Thoracic aorta (tissue), 2 donors: ENCODE measurements at regions not wholly inside any gene's neighbourhood (a gene's known extent, or its start where the extent isn't known, plus 50 kb on each side); places are given as distances from the start of the nearest gene placed in this dataset.
"Not testable (repeated sequence)": the region's sequence is repeated elsewhere in the genome, so short reads cannot be mapped to it uniquely, and the experiment has no call there.

Experiments used
- ATAC-seq: fragments of 150-250 bp; one replicate; pipeline ENCODE4 v1.8.0; 2017; ENCODE audit warnings: low read depth; ENCODE audit not compliant: insufficient number of reproducible peaks, low FRiP score
- DNase-seq: peaks from one replicate; pipeline ENCODE4 v3.0.0-alpha.2; 2020; ENCODE audit warnings: low spot score
- H3K27ac ChIP-seq, 2 donors: fragments of 200-600 bp; sonication (generic); 1 replicate in 1 of 2; 2 replicates in 1 of 2; pipeline ENCODE4 v1.5.1; 2016; ENCODE audit warnings: mild to moderate bottlenecking in 2 of 2, moderate library complexity in 2 of 2
- H3K27me3 ChIP-seq: fragments of 200-600 bp; sonication (generic); replicated peaks from 2 replicates; pipeline ENCODE4 v1.6.0; 2016; ENCODE audit warnings: mild to moderate bottlenecking; ENCODE audit not compliant: insufficient read depth
- H3K36me3 ChIP-seq: fragments of 200-600 bp; sonication (generic); one replicate; pipeline ENCODE4 v1.5.1; 2016
- H3K4me1 ChIP-seq, 2 donors: fragments of 200-600 bp; sonication (generic); 1 replicate in 1 of 2; 2 replicates in 1 of 2; pipeline versions ENCODE4 v1.5.1 to v1.6.0; 2016; ENCODE audit warnings: low read depth in 2 of 2, mild to moderate bottlenecking in 1 of 2; ENCODE audit not compliant: control insufficient read depth in 1 of 2
- H3K4me3 ChIP-seq: fragments of 200-600 bp; sonication (generic); 2 replicates; pipeline ENCODE4 v1.5.1; 2016; ENCODE audit warnings: mild to moderate bottlenecking
- H3K9me3 ChIP-seq: fragments of 200-600 bp; sonication (generic); 2 replicates; pipeline ENCODE4 v1.5.1; 2016
- CTCF ChIP-seq: fragments of 200-600 bp; sonication (generic); IDR thresholded peaks from one replicate; pipeline ENCODE4 v1.5.1; 2019; ENCODE audit warnings: antibody characterized with exemption

GRCh38 chr11:134992981-134993380 is 580.9 kb upstream of the B3GAT1 start:
- Histone ChIP-seq H3K36me3 (no peaks in the 10 kb centered on the region), H3K27ac (no peak overlapping the region), H3K4me3 (no peak overlapping the region), H3K27me3 (no peaks in the 10 kb centered on the region), H3K9me3 (no peaks in the 10 kb centered on the region), H3K4me1 (no peaks in the 10 kb centered on the region)
- DNase-seq: no peak
- ATAC-seq: no peak
- no peak for TF ChIP-seq CTCF

DNA sequence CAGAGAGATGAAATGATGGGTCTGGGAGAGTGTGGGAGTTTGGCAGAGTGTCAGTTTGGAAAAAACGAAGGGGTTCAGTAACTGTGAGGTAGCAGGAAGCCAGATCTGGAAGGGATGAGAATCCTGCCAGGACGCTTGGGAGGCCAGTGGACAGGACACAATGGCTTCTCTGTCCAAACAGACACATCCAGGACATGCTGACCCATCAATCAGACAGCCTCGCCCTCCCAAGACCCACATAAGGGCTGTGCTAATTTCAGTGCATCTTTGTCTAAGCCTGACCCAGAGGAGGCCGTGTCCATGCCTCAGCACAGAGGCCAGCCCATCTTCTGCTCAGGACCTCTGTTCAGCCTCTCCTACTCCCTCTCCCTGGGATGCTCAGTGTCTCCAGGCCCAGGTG is 576.5 kb upstream of the B3GAT1 start:
- Histone ChIP-seq H3K9me3 (no peaks in the 10 kb centered on the region), H3K36me3 (no peaks in the 10 kb centered on the region), H3K27me3 (no peaks in the 10 kb centered on the region), H3K4me1 (no peaks in the 10 kb centered on the region), H3K4me3 (no peak overlapping the region), H3K27ac (no peak overlapping the region)
- TF ChIP-seq CTCF: no peak
- DNase-seq (no peak), ATAC-seq (no peak)

- DNase-seq: no peak
- no peaks in the 10 kb centered on the region for H3K36me3 ChIP-seq
- ATAC-seq: no peak
- H3K4me3 ChIP-seq: no peak overlapping the region
- no peaks in the 10 kb centered on the region for H3K27me3 ChIP-seq
- no peak overlapping the region for H3K27ac ChIP-seq
- no peak for TF ChIP-seq CTCF
- H3K4me1 ChIP-seq: no peaks in the 10 kb centered on the region
- no peaks in the 10 kb centered on the region for H3K9me3 ChIP-seq
Observed at GRCh38 chr11:134987822-134988221, 575.8 kb upstream of the B3GAT1 start.

DNA sequence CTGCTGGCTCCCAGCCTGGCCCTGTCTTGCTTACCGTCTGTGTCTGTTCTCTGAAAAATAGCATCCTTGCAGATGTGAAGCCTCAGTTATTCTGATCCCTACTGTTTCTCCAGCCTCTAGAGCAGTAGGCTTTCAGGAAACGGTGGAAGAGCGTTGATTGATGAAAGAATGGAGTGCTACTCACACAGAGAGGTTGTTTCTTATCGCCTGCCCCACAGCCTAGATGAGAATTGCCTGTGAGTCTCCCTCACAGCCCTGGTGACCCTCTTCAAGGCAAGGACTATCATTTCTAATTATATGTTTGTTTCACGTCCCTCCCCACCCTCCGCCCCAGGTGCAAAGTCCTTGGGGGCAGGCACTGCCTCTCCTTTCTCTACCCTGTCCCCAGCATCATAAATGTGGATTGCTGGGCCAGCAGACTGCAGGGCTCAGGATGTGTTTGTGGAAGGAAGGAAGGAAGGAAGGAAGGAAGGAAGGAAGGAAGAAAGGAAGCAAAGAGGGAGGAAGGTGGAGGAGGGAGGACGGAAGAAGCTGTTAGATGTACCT is 575.3 kb upstream of the B3GAT1 start:
- H3K36me3 ChIP-seq: no peaks in the 10 kb centered on the region

DNA sequence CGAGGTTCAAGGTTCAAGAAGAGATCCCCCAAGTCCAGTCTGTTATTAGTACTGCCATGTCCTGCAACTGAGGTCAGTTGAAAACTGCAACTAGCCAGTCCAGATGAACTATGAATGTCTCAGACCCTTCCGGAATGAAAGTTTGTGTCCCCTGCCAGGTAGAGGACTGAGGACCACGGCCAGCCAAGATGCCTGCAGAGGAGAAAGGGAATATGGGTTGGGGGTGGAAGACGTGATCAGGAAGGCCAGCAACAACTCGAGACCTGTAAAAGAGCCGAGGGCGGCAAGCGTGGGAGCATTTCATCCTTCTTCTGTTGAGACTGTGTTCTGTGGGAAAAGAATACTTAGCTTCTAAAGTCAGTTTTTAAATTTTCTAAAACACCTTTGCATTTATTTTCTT is 572.4 kb upstream of the B3GAT1 start:
- no peaks in the 10 kb centered on the region for H3K9me3 ChIP-seq
- H3K27ac ChIP-seq: no peak overlapping the region
- H3K36me3 ChIP-seq: no peaks in the 10 kb centered on the region
- H3K4me1 ChIP-seq: no peaks in the 10 kb centered on the region
- TF ChIP-seq CTCF: no peak
- no peaks in the 10 kb centered on the region for H3K27me3 ChIP-seq
- no peak for DNase-seq
- H3K4me3 ChIP-seq: no peak overlapping the region
- ATAC-seq: peak; percentile 27

More for the DNA sequence above, 575.3 kb upstream of the B3GAT1 start:
- no peaks in the 10 kb centered on the region for H3K9me3 ChIP-seq
- TF ChIP-seq CTCF: no peak
- no peaks in the 10 kb centered on the region for H3K27me3 ChIP-seq
- ATAC-seq: no peak
- DNase-seq: no peak
- no peak overlapping the region for H3K4me3 ChIP-seq
- no peaks in the 10 kb centered on the region for H3K4me1 ChIP-seq
- H3K27ac ChIP-seq: no peak overlapping the region

DNA sequence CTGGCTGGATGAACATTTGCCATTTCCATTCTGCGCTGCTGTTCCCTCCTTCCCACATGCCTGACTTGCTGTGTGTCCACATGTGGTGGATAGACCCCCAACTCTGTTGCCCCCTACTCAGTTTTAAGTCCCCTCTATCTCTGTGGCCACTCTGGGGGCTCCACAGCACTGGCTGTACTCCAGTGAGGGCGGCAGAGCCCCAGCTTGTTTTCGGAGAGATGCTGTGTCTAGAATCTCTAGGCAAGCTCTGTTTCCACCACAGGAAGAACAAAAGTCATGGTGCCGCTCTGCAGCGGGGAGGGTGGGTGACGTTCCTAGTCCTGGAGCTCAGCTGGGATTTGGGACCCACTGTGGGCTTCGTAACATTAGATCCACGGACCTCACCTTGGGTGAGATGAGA is 570.4 kb upstream of the B3GAT1 start:
- not testable (repeated sequence) for H3K4me3 ChIP-seq, DNase-seq, H3K27me3 ChIP-seq, H3K36me3 ChIP-seq, H3K4me1 ChIP-seq, ATAC-seq, H3K9me3 ChIP-seq, H3K27ac ChIP-seq
